Upper lobe of right lung (tissue), 1 donor: ENCODE measurements at regions not wholly inside any gene's neighbourhood (a gene's known extent, or its start where the extent isn't known, plus 50 kb on each side); places are given as distances from the start of the nearest gene placed in this dataset.

ENCODE experiments used
- ATAC-seq: fragments of 200-7000 bp; cut with Tn5 transposase; one replicate; pipeline ENCODE4 v1.9.1; 2020; ENCODE audit warnings: mild to moderate bottlenecking, moderate library complexity
- DNase-seq: peaks from one replicate; pipeline ENCODE4 v3.0.0-alpha.2; 2020
- H3K27ac ChIP-seq: fragments of 200-600 bp; one replicate; pipeline ENCODE4 v1.8.0; 2022
- H3K27me3 ChIP-seq: fragments of 200-600 bp; one replicate; pipeline ENCODE4 v1.8.0; 2022; ENCODE audit warnings: mild to moderate bottlenecking
- H3K36me3 ChIP-seq: fragments of 200-600 bp; one replicate; pipeline ENCODE4 v1.8.0; 2022
- H3K4me1 ChIP-seq: fragments of 200-600 bp; one replicate; pipeline ENCODE4 v1.8.0; 2022
- H3K4me3 ChIP-seq: fragments of 200-600 bp; one replicate; pipeline ENCODE4 v1.8.0; 2022; ENCODE audit warnings: mild to moderate bottlenecking
- H3K9me3 ChIP-seq: fragments of 200-600 bp; one replicate; pipeline ENCODE4 v1.8.0; 2022
- CTCF ChIP-seq: fragments of 200-600 bp; IDR thresholded peaks from one replicate; pipeline ENCODE4 v1.8.0; 2022; ENCODE audit warnings: antibody characterized with exemption
- intact Hi-C: fragments of 100-400 bp; cut with DNase I; formaldehyde crosslinking; loops from one replicate; pipeline ENCODE4 v1.11.0; 2022
- donor health status: DM: no; HTN: yes; CAD: no; lungs with severe emphysema.

DNA sequence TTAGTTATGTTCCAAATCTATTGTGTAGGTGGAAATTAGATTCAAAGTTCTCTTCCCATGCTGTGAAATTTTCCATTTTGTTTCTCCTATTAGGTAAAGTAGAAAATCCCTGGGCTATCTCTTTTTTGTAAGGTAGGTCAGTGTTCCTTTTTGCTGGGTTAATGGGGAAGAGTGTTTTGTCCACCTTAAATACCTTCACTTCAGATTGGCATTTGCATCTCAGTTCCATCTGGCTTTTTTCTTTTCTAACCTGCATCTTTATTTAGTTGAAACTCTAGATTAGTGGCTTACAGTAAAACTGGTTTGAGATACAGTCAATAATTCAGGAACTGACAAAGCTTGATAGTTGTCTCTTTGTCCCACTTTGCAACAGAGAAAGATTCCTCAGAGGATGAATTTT, 1115.8 kb downstream of the PDHA2 start:
- intact Hi-C loops = no loop called here
- Histone ChIP-seq H3K4me1 (no peaks in the 10 kb centered on the region), H3K27me3 (no peaks in the 10 kb centered on the region), H3K9me3 (no peaks in the 10 kb centered on the region), H3K36me3 (no peaks in the 10 kb centered on the region), H3K4me3 (no peak overlapping the region), H3K27ac (no peak overlapping the region)
- no peak for TF ChIP-seq CTCF
- no peak for ATAC-seq
- DNase-seq = no peak

GRCh38 chr4:96969455-96969854, 1129.6 kb downstream of the PDHA2 start:
- intact Hi-C loops = no loop called here

DNA sequence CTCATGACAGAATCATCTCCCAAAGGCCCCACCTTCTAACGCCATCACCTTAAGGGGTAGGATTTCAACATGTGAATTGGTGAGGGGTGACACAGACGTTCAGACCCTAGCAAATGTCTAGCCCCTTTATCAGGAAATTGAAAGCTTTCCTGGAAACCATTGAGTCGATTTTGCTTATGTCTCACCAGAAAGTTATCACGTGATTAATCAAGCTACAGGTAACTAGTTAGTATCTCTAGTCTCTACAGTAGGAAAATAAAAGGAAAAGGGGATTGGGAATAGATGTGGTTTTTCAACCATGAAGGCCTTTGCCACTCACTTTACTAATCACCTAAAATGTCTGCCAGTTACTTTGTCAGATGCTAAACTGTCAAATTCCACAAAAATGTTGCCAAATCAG, 1133.0 kb downstream of the PDHA2 start:
- H3K36me3 ChIP-seq = no peaks in the 10 kb centered on the region
- intact Hi-C loops = no loop called here
- DNase-seq (no peak), ATAC-seq (no peak)
- TF ChIP-seq CTCF = no peak
- H3K4me3 ChIP-seq = no peak overlapping the region
- H3K27ac ChIP-seq = no peak overlapping the region
- no peaks in the 10 kb centered on the region for H3K9me3 ChIP-seq
- no peaks in the 10 kb centered on the region for H3K4me1 ChIP-seq
- no peaks in the 10 kb centered on the region for H3K27me3 ChIP-seq

More at GRCh38 chr4:96969455-96969854, 1129.6 kb downstream of the PDHA2 start:
- no peak for ATAC-seq
- Histone ChIP-seq H3K9me3 (no peaks in the 10 kb centered on the region), H3K4me1 (no peaks in the 10 kb centered on the region), H3K27ac (no peak overlapping the region), H3K27me3 (no peaks in the 10 kb centered on the region), H3K36me3 (no peaks in the 10 kb centered on the region), H3K4me3 (no peak overlapping the region)
- DNase-seq = no peak
- TF ChIP-seq CTCF = no peak

DNA sequence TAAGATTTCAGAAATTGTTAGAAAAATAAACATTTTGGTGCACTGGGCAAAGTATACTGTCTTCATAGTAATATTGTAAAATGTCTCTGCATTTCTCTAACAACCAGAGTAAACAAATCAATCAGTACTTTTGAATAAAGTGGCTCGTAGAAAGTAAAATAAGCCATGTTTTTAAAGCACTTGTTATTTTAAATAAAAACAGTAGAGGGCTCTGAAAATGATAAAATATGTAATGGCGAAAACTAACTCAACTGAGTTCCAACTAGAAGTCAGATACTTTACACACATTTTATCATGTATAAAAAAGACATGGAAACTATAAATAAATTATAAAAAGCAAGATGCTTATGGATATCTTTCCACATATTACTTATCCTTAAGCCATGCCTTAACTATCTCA, 1134.4 kb downstream of the PDHA2 start:
- Histone ChIP-seq H3K36me3 (no peaks in the 10 kb centered on the region), H3K27me3 (no peaks in the 10 kb centered on the region), H3K4me1 (no peaks in the 10 kb centered on the region), H3K4me3 (no peak overlapping the region), H3K9me3 (no peaks in the 10 kb centered on the region), H3K27ac (no peak overlapping the region)
- DNase-seq (no peak), ATAC-seq (no peak)
- intact Hi-C loops = no loop called here
- TF ChIP-seq CTCF = no peak

DNA sequence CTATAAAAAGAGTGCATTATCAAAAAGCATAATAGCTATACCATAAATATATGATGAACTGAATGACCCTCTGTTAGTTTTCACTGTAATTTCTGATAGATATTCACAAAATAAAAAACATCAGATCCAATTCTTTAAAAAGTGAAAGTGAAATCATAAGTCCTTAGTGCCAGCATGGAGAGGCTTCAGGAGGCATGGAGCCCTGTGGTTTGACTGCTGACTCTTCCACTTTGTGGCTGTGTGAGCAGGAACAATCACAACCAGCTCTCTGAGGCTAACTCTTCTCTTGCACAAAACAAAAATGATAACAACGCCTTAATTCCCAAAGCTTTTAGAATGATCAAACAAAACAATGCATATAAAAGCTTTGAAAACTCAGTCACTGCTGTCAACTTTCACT, 1143.9 kb downstream of the PDHA2 start:
- Histone ChIP-seq H3K27me3 (no peaks in the 10 kb centered on the region), H3K27ac (no peak overlapping the region)

More for the DNA sequence above, 1143.9 kb downstream of the PDHA2 start:
- ATAC-seq (peak; percentile 32), DNase-seq (no peak)
- H3K9me3 ChIP-seq = no peaks in the 10 kb centered on the region
- TF ChIP-seq CTCF = no peak
- intact Hi-C loops = no loop called here
- H3K36me3 ChIP-seq = no peaks in the 10 kb centered on the region
- no peak overlapping the region for H3K4me3 ChIP-seq
- H3K4me1 ChIP-seq = no peaks in the 10 kb centered on the region
